Ramos (cell line): ENCODE measurements at regions not wholly inside any gene's neighbourhood (a gene's known extent, or its start where the extent isn't known, plus 50 kb on each side); places are given as distances from the start of the nearest gene placed in this dataset.

Source experiments
- in situ Hi-C: fragments of 300-500 bp; cut with MboI; formaldehyde crosslinking; loops from one replicate; pipeline ENCODE4 v1.14.3; 2022; ENCODE audit warnings: low sequenced_read_pairs; ENCODE audit not compliant: unreplicated experiment

DNA sequence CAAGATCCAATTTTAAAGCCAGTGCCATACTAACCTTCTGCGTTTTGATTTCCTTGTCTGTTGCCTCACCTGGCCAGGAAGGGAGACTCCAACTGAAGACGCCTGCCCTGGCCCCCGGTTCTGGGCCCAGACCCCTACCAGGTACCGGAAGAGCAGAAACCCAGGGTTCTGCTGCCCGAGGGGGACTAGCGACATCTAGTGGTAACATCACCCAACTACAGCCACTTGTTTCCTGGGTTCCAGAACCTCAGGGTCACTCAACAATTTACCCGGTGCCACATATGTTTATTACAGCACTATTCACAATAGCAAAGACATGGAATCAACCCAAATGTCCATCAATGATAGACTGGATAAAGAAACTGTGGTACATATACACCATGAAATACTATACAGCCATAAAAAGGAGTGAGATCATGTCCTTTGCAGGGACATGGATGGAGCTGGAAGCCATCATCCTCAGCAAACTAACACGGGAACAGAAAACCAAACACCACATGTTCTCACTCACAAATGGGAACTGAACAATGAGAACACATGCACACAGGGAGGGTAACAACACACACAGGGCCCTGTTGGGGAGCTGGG lies 268.7 kb upstream of the IRX4 start:
- in situ Hi-C loops: loop anchor here (25.0 kb wide), 1 partner anchor 414 kb away; no protein-coding TSS in a partner anchor

DNA sequence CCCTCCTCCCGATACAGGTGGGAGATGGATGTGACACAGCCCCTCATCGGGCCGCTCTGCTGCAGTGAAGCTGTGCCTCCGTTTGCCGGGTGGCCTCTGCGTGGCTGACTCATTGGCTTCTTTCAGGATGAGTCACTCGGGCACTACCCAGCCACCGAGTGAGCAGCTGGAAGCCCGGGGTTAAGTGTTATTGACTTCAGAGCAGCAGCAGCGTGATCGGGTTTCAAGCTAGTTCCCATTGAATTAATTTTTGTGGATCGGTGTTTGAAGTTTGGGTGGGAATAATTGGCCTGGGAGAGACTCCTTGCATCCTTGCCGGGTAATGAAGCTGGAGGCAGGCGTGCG lies 266.4 kb upstream of the IRX4 start:
- in situ Hi-C loops: no loop called here

- in situ Hi-C loops: no loop called here
Measured at GRCh38 chr5:2148312-2149194, 265.8 kb upstream of the IRX4 start.

GRCh38 chr5:2147504-2148311 lies 265.0 kb upstream of the IRX4 start:
- in situ Hi-C loops: no loop called here

- in situ Hi-C loops: no loop called here
Measured at GRCh38 chr5:2143646-2144353, 261.1 kb upstream of the IRX4 start.

GRCh38 chr5:2143088-2143487 lies 260.4 kb upstream of the IRX4 start:
- in situ Hi-C loops: no loop called here

- in situ Hi-C loops: no loop called here
Measured at GRCh38 chr5:2142456-2142954, 259.8 kb upstream of the IRX4 start.

DNA sequence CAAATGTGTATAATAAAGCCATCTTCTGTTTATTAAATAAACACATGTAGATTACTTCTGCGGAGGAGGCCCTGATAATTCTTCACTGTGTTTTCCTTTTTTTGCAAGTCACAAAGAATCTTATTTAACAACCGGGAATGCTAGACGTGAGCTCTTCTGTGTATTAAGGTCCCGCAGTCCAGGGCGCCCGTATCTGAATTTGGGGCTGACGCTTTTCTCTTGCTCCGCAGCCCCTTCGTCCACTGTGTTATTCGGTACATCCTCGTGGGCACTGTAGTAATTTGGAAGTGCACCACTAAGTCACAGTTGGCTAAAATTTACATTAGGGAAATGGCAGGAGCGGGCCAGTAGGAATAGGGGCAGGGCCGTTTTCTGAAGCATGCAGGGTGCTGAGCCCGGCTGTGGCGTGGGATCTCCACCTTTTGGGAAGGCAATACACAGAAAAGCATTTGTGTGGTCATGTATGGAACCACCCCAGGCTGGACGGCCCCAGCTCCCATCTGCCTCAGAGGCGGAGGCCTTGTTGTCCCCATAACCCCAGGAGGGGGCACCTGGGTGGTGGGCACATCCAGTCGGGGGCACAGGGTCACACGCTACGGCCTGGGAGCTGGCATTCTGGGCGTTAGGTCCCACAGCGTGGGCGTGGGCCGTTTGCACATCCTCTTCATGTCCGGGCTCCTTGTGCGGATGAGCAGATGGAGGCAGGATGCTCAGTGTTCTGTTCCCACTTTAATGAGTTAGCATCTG lies 258.7 kb upstream of the IRX4 start:
- in situ Hi-C loops: no loop called here

DNA sequence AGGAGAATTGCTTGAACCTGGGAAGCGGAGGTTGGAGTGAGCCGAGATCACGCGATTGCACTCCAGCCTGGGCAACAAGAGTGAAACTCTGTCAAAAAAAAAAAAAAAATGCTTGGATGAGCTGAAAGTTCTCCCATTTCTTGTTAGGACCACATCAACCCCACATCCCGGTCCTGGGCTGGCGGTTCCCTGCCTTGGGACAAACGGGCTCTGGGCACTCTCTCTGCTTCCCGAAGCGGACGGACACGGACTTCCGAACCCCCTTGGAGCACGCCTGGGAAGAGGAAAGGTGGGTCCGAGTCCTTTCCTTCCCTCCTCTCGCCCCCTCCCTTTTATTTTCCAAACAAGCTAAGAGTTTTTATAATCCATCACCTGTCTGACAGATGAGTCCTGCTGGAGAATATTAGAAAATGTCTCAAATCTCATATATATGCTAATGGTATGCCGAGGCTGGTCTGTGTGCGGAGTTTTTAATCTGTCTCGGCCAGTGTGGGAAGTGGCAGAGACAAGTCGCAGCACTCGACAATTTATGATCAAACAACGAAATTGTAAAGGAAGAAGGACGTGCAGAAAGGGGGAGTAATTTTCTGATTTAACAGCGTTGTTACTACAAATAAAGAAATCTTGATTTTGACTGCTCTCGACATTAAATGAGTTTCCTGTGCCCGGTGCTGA lies 257.9 kb upstream of the IRX4 start:
- in situ Hi-C loops: no loop called here

DNA sequence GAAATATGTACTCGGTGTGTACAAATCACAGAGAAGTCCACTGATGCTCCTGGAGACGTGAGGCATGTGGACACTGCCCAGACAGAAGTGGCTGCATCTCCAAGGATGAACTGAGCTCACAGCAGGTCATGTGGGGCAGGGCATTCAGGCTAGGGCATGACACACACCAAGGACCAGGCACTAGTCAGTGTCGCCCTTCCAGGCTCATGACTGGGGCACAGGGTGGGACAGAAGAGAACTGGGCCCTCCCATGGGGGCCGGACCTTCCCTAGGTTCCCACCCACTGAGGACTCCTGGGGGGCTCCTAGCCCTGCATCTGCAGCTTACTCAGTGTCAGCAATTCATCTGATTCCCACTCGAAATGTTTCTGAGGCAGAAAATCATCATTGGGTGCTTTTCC lies 256.8 kb upstream of the IRX4 start:
- in situ Hi-C loops: no loop called here

GRCh38 chr5:2138896-2139295 lies 256.2 kb upstream of the IRX4 start:
- in situ Hi-C loops: no loop called here

DNA sequence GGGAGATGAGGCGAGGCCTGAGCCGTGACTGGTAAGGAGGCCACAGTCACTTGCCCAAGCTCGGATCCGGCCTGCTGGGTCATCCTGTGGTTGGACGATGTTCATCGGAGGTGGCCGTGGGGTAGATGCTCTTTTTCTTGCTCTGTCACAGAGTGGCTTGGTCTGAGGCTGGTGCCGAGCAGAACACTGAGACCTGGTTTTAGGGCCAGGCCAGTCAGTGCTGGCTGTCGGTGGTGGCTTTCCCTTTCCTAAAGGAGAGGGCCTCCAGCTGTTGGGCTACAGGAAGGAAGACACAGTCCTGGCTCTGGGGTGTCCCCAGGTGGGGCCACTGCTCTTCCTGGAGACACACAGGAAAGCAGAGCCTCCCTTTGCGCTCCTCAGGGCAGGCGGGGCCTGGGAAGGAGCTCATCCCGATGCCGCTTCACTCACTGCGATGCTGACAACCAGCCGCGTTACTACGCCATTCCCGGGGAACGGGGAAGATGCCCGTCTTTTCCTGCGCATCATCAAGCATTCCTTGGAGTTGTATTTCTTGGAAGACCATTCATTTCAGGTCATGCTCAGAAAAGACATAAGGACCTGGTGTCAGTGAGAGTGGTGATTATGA lies 254.8 kb upstream of the IRX4 start:
- in situ Hi-C loops: no loop called here

GRCh38 chr5:2136728-2137333 lies 254.1 kb upstream of the IRX4 start:
- in situ Hi-C loops: no loop called here

DNA sequence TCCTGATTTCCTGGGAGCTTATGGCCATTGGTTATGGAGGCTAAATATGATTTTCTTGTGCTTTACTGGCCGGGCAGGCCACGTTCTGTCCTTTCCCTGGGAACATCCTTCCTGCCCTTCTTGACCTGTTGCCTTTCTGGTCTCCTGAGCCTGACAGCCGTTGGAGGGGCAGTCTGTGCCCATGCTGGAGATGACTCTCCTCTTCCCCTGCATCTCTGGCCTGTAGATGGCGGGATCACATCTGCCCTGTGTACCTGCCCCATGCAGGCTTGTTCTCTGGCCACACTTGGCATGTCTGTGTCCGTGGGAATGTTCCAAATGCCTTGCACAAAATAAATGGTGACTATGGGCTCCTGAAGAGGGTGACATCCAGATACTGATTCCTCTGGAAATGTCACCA lies 253.1 kb upstream of the IRX4 start:
- in situ Hi-C loops: no loop called here

GRCh38 chr5:2135354-2135753 lies 252.6 kb upstream of the IRX4 start:
- in situ Hi-C loops: no loop called here

DNA sequence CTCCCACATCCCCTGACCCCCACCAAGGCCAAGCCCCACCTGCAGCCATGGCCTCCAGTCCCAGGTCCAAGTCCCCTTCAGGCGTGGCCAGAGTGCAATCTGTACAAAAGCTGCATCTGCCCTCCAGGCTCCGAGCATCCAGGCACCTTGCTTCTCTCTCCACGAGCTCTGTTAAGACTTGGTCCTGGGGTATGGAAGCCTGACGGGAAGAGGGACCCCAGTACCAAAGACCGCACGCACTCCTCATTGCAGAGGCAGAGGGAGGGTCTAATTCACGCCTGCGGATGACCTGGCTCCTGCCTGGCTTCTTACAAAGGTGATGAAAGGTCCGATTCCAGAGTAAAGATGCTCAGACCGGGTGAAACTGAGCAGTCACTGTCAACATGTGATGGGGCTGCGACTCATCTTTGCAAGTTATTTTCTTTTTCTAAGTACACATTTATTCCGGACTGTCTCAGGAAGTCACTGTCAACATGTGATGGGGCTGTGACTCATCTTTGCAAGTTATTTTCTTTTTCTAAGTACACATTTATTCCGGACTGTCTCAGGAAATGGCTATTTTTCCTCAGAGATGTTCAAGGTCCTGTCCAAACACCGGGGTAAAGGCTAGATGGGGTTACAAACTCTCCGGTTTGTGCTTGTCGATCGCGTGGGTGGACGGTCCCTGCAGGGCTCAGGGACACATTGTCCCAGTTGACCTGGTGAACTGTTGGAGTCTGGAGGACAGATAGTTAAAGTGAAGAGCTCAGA lies 252.0 kb upstream of the IRX4 start:
- in situ Hi-C loops: no loop called here

DNA sequence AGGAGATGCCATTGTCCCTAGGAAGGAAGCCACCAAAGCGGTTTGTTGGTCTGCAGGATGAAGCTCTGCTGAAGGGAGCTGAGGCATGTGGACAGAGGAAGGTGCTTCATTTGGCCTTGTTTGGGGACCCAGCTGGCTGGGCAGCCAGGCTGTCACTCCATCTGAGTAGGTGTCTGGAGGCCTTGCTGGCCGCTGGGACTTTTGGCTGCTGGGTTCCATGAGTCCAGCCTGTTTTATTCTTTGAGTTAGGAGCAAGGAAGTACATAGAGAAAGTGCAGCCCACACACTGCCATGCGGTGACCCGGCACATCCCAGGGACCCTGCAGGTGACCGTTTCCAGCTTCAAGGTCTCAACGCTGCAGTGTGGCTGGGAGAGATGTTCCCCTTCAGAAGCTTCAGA lies 251.2 kb upstream of the IRX4 start:
- in situ Hi-C loops: no loop called here

DNA sequence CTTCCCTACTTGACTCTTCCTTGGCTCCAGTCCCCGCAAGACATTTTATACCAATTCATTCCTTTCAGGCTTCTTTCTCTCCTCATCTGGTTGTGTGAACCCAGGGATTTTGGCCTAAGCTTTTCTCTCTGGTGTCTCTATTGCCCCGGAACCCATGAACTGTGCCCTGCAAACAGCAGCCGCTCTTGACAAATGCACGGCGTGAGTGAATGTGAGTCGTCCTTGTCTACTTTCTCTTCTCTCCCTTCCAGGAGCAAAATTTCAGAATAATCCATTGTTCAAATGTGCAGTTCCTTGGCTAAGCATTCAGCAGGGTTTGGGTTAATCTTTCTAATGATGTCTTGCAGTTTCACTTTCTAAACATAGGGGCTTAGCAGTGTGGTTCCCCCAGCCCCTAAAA lies 250.4 kb upstream of the IRX4 start:
- in situ Hi-C loops: no loop called here
